Muscle of back (tissue), 3 donors: ENCODE measurements at regions not wholly inside any gene's neighbourhood (a gene's known extent, or its start where the extent isn't known, plus 50 kb on each side); places are given as distances from the start of the nearest gene placed in this dataset.

Experiments
- DNase-seq, 3 donors: peaks; one replicate each; pipeline versions ENCODE4 v3.0.0 to v3.0.0-alpha.2; 2013

GRCh38 chr14:95442016-95442632 is 74.3 kb downstream of the SYNE3 start:
- no peak for DNase-seq

- no peak for DNase-seq
Measured at GRCh38 chr14:95440951-95441350, 75.5 kb downstream of the SYNE3 start.

DNA sequence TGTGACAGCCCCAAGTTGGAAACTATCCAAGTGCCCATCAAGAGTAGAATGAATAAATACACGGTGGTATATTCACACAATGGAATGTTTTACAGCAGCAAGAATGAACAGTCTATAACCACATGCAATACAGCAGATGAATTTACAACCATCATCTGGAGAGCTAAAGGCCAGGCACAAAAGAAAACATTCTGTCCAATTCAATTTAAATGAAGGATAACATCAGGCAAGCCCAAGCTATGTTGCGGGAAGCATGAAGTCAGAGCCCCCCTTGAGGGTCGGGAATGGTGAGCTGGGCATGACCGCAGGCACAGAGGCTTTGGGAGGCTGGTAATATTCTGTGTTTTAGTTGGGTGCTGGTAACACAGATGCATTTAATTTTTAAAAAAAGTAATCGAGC is 76.0 kb downstream of the SYNE3 start:
- DNase-seq = no peak

- no peak for DNase-seq
Measured at GRCh38 chr14:95439881-95440280, 76.6 kb downstream of the SYNE3 start.

DNA sequence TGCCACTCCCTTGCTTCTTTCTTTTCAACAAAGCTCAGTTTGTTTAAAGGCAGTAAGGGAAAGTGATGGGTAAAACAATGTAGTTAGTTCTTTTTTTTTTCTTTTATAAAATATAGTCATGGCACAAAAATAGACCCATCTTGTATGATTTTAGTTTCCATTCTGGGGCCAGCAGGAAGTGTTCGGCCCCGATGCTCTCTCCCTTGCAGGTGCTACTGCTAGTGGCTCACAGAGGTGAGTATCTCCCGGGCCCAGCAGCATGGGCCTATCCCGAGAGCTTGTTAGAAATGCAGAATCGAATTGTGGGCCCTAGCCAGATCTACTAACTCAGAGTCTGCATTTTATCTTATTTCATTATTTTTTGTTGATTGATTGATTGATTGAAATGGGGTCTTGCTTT is 78.7 kb downstream of the SYNE3 start:
- DNase-seq = no peak

GRCh38 chr14:95436354-95436753 is 80.1 kb downstream of the SYNE3 start:
- DNase-seq = no peak

DNA sequence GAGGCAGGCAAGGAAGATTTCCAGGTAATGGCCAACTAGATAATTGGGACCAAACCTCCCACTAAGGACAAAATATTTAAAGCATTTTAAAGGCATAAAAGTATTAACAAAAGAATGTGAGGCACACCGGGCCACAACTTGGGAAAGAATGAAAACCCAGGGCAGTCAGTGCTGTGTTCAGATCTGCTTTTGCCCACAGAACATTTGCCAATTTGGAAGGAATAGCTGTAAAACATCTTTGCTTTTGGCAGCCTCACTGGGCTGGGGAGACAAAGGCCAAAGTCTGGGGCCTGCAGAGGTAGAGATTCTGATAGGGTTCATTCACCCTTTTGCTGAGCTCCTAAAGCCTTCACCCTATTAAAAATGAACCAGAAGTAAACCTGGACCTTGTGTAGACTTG is 82.3 kb downstream of the SYNE3 start:
- DNase-seq = no peak

GRCh38 chr14:95433094-95433478 is 83.4 kb downstream of the SYNE3 start:
- no peak for DNase-seq

- DNase-seq = peak; percentile 16 to 72 (median 64)
Measured at GRCh38 chr14:95432144-95433093, 84.0 kb downstream of the SYNE3 start.

- DNase-seq = peak in 1 of 3 donors; percentile 58
Measured at GRCh38 chr14:95431199-95432143, 85.0 kb downstream of the SYNE3 start.

GRCh38 chr14:95428557-95428956 is 87.9 kb downstream of the SYNE3 start:
- no peak for DNase-seq

DNA sequence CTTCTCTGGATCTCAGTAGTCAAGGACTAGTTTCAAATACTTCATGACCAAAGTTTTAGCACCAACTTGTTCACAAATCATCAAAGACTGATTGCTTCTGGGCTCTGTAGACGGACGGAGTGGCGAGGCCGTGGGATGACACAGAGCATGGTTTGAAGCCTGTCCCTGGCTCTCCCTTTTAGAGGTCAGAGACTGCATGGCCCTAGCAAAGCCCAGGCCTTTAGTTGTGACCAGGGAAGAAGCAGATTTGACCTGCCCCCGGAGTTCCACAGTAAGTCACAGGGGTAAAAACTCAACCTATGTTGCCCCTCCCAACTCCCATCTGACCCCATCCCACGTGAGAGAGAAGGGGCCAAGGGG is 90.4 kb downstream of the SYNE3 start:
- no peak for DNase-seq

- DNase-seq = no peak
Measured at GRCh38 chr14:95425369-95426115, 90.9 kb downstream of the SYNE3 start.

DNA sequence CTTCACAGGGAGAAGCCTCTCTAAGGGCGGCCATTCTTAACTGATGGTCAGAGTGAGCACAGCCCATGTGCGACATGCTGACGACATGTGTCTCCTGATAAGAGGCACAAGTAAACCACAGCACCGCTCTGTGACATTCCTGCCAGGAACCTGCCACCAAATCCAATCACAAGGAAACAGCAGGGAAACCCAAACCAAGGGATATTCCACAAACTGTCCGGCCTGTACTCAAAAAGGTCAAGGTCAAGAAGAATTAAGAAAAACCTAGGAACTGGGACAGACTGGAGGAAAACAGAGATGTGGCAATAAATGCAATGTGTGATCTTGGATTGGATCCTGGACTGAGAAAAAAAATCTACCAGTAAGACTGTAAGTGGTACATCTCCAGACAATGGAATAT is 91.9 kb downstream of the SYNE3 start:
- DNase-seq = no peak

- DNase-seq = no peak
Measured at GRCh38 chr14:95421741-95422140, 94.7 kb downstream of the SYNE3 start.

DNA sequence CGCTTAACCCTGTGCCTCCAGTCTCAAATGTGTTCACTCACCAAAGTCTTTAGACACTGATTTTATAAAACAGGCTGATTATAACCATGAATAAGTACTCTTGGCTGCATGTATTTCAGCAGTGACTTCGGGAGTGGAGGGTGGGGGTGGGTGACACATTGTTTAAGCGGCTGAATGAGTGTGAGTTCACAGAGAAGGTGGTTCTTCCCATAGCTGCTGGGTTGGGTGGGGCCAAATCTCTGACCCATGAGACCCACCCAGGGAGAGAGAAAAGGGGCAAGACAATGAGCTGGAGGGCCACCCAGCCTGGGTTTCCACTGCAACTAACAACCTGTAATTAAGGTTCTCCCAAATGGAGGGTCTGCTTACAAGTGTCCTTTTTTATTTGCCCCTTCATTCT is 96.4 kb downstream of the SYNE3 start:
- DNase-seq = no peak

- no peak for DNase-seq
Measured at GRCh38 chr14:95419569-95419968, 96.9 kb downstream of the SYNE3 start.

GRCh38 chr14:95418858-95419257 is 97.6 kb downstream of the SYNE3 start:
- DNase-seq = no peak

- DNase-seq = no peak
Measured at GRCh38 chr14:95417492-95417891, 97.8 kb upstream of the CLMN start.

DNA sequence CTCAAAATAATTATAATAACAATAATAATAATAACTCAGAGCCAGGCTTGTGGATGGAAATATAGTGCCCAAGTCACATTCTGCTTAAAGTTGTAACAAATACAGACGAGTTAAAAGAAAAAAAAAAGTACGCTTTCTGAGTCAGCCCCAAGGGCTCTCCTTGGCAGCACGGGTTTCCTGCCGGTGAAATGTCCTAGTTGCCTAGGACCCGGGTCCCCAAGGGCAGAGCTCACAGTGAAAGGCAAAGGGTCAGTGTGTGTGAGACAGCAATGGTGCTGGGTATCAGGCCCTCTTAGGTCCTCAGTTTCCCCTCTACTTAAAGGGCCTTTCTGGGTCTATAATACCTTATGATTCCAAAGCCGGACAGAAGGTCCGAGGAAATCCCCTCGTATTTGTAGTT is 96.3 kb upstream of the CLMN start:
- DNase-seq = no peak
